Testis (tissue), 2 donors: ENCODE measurements at regions not wholly inside any gene's neighbourhood (a gene's known extent, or its start where the extent isn't known, plus 50 kb on each side); places are given as distances from the start of the nearest gene placed in this dataset.
"Not testable (repeated sequence)": the region's sequence is repeated elsewhere in the genome, so short reads cannot be mapped to it uniquely, and the experiment has no call there.

Experiments used
- DNase-seq: peaks from one replicate; pipeline ENCODE4 v3.0.0-alpha.2; 2019
- H3K27ac ChIP-seq, 2 donors: fragments of 200-600 bp; sonication (generic); one replicate each; pipeline ENCODE4 v1.5.1; 2019
- H3K27me3 ChIP-seq: fragments of 200-600 bp; sonication (generic); one replicate; pipeline ENCODE4 v1.5.1; 2019
- H3K36me3 ChIP-seq: fragments of 200-600 bp; sonication (generic); one replicate; pipeline ENCODE4 v1.5.1; 2017; ENCODE audit warnings: low read depth; ENCODE audit errors: missing control alignments
- H3K4me1 ChIP-seq: fragments of 200-600 bp; sonication (generic); one replicate; pipeline ENCODE4 v1.5.1; 2019
- H3K4me3 ChIP-seq, 2 donors: fragments of 200-600 bp; sonication (generic); one replicate each; pipeline ENCODE4 v1.5.1; 2017 to 2019
- H3K9me3 ChIP-seq: fragments of 200-600 bp; sonication (generic); one replicate; pipeline ENCODE4 v1.5.1; 2017
- POLR2A ChIP-seq: fragments of 450-650 bp; IDR thresholded peaks from one replicate; pipeline ENCODE4 v1.6.1; 2017; ENCODE audit warnings: antibody characterized with exemption, mild to moderate bottlenecking, moderate library complexity
- WGBS, 2 donors: methylation state at CpG; one replicate each; pipeline ENCODE4 v1.1.5; 2018; 5-methylcytosine and 5-hydroxymethylcytosine counted together
- intact Hi-C: fragments of 100-400 bp; cut with DNase I; formaldehyde crosslinking; loops from one replicate; pipeline ENCODE4 v1.15.1; 2023; ENCODE audit warnings: low total_unique reads
- TF ChIP-seq, protein P1 (sequence below), 3 experiments: fragments of 450-650 bp in 2 of 3; fragments of 200-600 bp in 1 of 3; sonication (generic) in 1 of 3; IDR thresholded peaks; one replicate each; pipeline ENCODE4 v1.5.1; 2016 to 2019; ENCODE audit warnings: antibody characterized with exemption in 3 of 3, mild to moderate bottlenecking in 2 of 3, moderate library complexity in 1 of 3

DNA sequence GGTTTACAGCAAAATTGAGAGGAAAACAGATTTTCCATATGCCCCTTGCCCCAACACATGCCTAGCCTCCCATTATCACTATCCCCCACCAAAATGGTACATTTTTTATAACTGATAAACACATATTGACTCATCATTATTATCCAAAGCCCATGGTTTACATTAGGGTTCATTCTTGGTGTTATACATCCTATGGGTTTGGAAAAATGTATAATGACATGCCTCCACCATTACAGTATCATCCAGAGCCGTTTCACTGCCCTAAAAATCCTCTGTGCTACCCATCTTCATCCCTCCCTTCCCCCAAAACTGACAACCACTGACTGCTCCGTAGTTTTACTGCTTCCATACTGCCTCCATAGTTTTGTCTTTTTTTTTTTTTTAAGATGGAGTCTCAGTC is 111.1 kb downstream of the ACTL7B start:
- WGBS, 2 donors: 83 to 91% methylated on average over 2 of the region's 2 CpGs
- Histone ChIP-seq H3K36me3 (no peaks in the 10 kb centered on the region), H3K4me3 (no peak overlapping the region), H3K27me3 (no peaks in the 10 kb centered on the region), H3K27ac (no peak overlapping the region), H3K4me1 (no peaks in the 10 kb centered on the region), H3K9me3 (no peaks in the 10 kb centered on the region)
- intact Hi-C loops: no loop called here
- TF ChIP-seq, protein P1, sequence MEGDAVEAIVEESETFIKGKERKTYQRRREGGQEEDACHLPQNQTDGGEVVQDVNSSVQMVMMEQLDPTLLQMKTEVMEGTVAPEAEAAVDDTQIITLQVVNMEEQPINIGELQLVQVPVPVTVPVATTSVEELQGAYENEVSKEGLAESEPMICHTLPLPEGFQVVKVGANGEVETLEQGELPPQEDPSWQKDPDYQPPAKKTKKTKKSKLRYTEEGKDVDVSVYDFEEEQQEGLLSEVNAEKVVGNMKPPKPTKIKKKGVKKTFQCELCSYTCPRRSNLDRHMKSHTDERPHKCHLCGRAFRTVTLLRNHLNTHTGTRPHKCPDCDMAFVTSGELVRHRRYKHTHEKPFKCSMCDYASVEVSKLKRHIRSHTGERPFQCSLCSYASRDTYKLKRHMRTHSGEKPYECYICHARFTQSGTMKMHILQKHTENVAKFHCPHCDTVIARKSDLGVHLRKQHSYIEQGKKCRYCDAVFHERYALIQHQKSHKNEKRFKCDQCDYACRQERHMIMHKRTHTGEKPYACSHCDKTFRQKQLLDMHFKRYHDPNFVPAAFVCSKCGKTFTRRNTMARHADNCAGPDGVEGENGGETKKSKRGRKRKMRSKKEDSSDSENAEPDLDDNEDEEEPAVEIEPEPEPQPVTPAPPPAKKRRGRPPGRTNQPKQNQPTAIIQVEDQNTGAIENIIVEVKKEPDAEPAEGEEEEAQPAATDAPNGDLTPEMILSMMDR (IDR thresholded peaks at IDR 0.05): no peak
- DNase-seq: no peak

DNA sequence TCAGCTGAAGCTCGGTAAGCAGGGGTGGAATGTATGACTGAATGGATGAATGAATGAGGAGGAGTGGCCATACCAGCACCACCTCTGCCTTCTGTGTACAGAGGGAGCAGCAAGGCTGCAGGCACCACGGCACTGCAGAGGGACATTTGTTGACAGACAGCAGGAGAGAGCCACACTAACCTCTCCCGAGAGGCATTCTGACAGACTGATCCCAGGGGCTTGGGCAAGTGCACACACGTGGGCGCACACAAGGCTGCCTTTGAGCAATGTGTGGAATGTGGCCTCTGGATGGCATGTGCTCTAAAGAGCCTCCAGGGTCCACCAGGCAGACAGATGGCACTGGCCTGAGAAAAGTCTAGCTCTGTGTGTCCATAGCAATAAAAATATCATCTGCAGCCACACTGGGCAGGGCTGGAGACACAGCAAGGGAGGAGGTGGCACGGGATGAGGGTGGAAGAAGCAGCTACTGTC is 111.8 kb downstream of the ACTL7B start:
- no peak for DNase-seq
- no peak overlapping the region for H3K27ac ChIP-seq
- H3K9me3 ChIP-seq: no peaks in the 10 kb centered on the region
- no peaks in the 10 kb centered on the region for H3K36me3 ChIP-seq
- WGBS, 2 donors: 44 to 58% methylated on average over 6 of the region's 6 CpGs
- H3K4me1 ChIP-seq: no peaks in the 10 kb centered on the region
- no peak overlapping the region for H3K4me3 ChIP-seq
- H3K27me3 ChIP-seq: no peaks in the 10 kb centered on the region
- intact Hi-C loops: no loop called here
- TF ChIP-seq POLR2A: no peak
- TF ChIP-seq, protein P1 (IDR thresholded peaks at IDR 0.05): no peak

DNA sequence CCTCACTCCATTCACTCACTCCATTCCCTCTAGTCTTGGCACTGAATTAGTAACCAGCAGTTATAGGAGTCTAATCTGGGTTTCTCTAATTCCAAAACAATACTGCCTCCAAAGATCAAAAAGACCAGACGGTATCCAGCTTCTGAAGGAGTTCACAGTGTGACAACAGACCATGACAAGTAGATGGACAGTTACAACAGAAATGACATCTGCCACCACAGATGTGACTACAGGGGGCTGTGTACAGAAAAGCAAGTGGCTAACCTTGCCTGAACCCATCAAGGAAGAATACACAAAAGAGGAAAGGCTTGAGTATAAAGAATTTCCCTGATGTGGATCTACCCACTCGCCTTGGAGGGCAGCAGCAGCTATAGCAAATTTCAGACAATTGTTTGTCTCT is 112.4 kb downstream of the ACTL7B start:
- no peaks in the 10 kb centered on the region for H3K4me1 ChIP-seq
- H3K4me3 ChIP-seq: no peak overlapping the region
- no peak for DNase-seq
- TF ChIP-seq, protein P1 (IDR thresholded peaks at IDR 0.05): no peak
- no peak for TF ChIP-seq POLR2A
- 82 to 87% methylated on average over 2 of the region's 2 CpGs for WGBS, 2 donors
- no peaks in the 10 kb centered on the region for H3K36me3 ChIP-seq
- H3K9me3 ChIP-seq: no peaks in the 10 kb centered on the region
- intact Hi-C loops: no loop called here
- no peak overlapping the region for H3K27ac ChIP-seq
- no peaks in the 10 kb centered on the region for H3K27me3 ChIP-seq

DNA sequence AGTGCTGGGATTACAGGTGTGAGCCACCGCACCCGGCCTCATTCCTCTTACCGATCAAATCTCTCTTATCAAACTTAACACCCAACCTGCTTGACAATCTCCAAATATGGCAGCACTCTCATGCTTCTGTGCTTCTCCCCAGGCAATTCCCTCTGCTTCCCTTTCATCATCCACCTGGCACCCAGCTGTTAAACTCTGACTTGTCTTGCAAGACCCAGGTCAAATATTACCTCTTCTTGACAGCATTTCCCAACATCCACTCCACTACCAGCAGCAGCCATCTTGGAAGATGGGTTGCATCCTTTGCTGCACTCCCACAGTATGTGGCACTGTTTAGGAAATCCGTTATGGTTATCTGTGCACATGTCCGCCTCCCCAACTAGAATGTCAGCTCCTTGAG is 113.6 kb downstream of the ACTL7B start:
- Histone ChIP-seq H3K4me1 (no peaks in the 10 kb centered on the region), H3K27ac (no peak overlapping the region), H3K9me3 (no peaks in the 10 kb centered on the region), H3K36me3 (no peaks in the 10 kb centered on the region), H3K4me3 (no peak overlapping the region), H3K27me3 (no peaks in the 10 kb centered on the region)
- intact Hi-C loops: no loop called here
- TF ChIP-seq, protein P1 (IDR thresholded peaks at IDR 0.05): no peak
- TF ChIP-seq POLR2A: no peak
- DNase-seq: no peak
- 87 to 94% methylated on average over 5 of the region's 5 CpGs for WGBS, 2 donors

DNA sequence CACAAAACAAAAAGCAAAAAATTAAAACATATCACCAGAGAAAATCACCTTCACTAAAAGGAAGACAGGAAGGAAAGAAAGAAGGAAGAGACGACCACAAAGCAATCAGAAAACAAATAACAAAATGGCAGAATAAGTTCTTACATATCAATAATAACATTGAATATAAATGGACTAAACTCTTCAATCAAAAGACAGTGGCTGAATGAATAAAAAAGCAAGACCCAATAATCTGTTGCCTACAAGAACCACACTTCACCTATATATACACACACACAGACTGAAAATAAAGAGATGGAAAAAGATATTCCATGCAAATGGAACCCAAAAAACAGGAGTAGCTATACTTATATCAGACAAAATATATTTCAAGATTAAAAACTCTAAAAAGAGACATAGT is 124.5 kb downstream of the ACTL7B start:
- H3K27me3 ChIP-seq, H3K4me1 ChIP-seq, DNase-seq, H3K36me3 ChIP-seq, H3K9me3 ChIP-seq, intact Hi-C loops, H3K27ac ChIP-seq, H3K4me3 ChIP-seq: not testable (repeated sequence)
- WGBS, 2 donors: 73 to 87% methylated on average over 1 of the region's 1 CpG
